ENCODE measurements at regions not wholly inside any gene's neighbourhood (a gene's known extent, or its start where the extent isn't known, plus 50 kb on each side); places are given as distances from the start of the nearest gene placed in this dataset.

GRCh38 chr2:107374249-107374648 lies 452.4 kb upstream of the RGPD4 start:
- no peak for DNase-seq (ENCODE audit: low read depth in 2 of 2)

GRCh38 chr2:107376909-107377308 lies 449.8 kb upstream of the RGPD4 start:
- no peak for DNase-seq (ENCODE audit: low read depth in 2 of 2)

- no peak for DNase-seq (ENCODE audit: low read depth in 2 of 2)
Observed at GRCh38 chr2:107380912-107381311, 445.8 kb upstream of the RGPD4 start.

GRCh38 chr2:107383691-107384090 lies 443.0 kb upstream of the RGPD4 start:
- no peak for DNase-seq (ENCODE audit: low read depth in 2 of 2)

GRCh38 chr2:107384422-107384821 lies 442.3 kb upstream of the RGPD4 start:
- DNase-seq (ENCODE audit: low read depth in 2 of 2), result no peak

- DNase-seq (ENCODE audit: low read depth in 2 of 2), result no peak
Observed at GRCh38 chr2:107385921-107386320, 440.8 kb upstream of the RGPD4 start.

- no peak for DNase-seq (ENCODE audit: low read depth in 2 of 2)
Observed at GRCh38 chr2:107392241-107392704, 434.4 kb upstream of the RGPD4 start.

- DNase-seq (ENCODE audit: low read depth in 2 of 2), result no peak
Observed at GRCh38 chr2:107393516-107393915, 433.2 kb upstream of the RGPD4 start.

GRCh38 chr2:107398683-107399082 lies 428.0 kb upstream of the RGPD4 start:
- no peak for DNase-seq (ENCODE audit: low read depth in 2 of 2)

GRCh38 chr2:107402330-107402729 lies 424.4 kb upstream of the RGPD4 start:
- DNase-seq (ENCODE audit: low read depth in 2 of 2), result no peak

- no peak for DNase-seq (ENCODE audit: low read depth in 2 of 2)
Observed at GRCh38 chr2:107405261-107405660, 421.4 kb upstream of the RGPD4 start.

- no peak for DNase-seq (ENCODE audit: low read depth in 2 of 2)
Observed at GRCh38 chr2:107407017-107407416, 419.7 kb upstream of the RGPD4 start.

- no peak for DNase-seq (ENCODE audit: low read depth in 2 of 2)
Observed at GRCh38 chr2:107407974-107408373, 418.7 kb upstream of the RGPD4 start.

- DNase-seq (ENCODE audit: low read depth in 2 of 2), result no peak
Observed at GRCh38 chr2:107411267-107411666, 415.4 kb upstream of the RGPD4 start.

GRCh38 chr2:107412209-107412904 lies 414.3 kb upstream of the RGPD4 start:
- no peak for DNase-seq (ENCODE audit: low read depth in 2 of 2)

GRCh38 chr2:107412981-107413380 lies 413.7 kb upstream of the RGPD4 start:
- DNase-seq (ENCODE audit: low read depth in 2 of 2), result no peak

GRCh38 chr2:107414376-107414775 lies 412.3 kb upstream of the RGPD4 start:
- no peak for DNase-seq (ENCODE audit: low read depth in 2 of 2)

- no peak for DNase-seq (ENCODE audit: low read depth in 2 of 2)
Observed at GRCh38 chr2:107418708-107419107, 408.0 kb upstream of the RGPD4 start.

GRCh38 chr2:107419191-107419590 lies 407.5 kb upstream of the RGPD4 start:
- DNase-seq (ENCODE audit: low read depth in 2 of 2), result no peak

- DNase-seq (ENCODE audit: low read depth in 2 of 2), result no peak
Observed at GRCh38 chr2:107428781-107429180, 397.9 kb upstream of the RGPD4 start.

- no peak for DNase-seq (ENCODE audit: low read depth in 2 of 2)
Observed at GRCh38 chr2:107430006-107430405, 396.7 kb upstream of the RGPD4 start.

- DNase-seq (ENCODE audit: low read depth in 2 of 2), result no peak
Observed at GRCh38 chr2:107430596-107431266, 396.0 kb upstream of the RGPD4 start.

GRCh38 chr2:107436281-107436680 lies 390.4 kb upstream of the RGPD4 start:
- DNase-seq (ENCODE audit: low read depth in 2 of 2), result no peak

Data from stimulated activated CD4-positive, alpha-beta T cell treated with anti-CD3 and anti-CD28 coated beads, Interleukin-4, amount 100 ng/mL, for 48 hours (primary cell).